T-cell (primary cell): ENCODE measurements at regions not wholly inside any gene's neighbourhood (a gene's known extent, or its start where the extent isn't known, plus 50 kb on each side); places are given as distances from the start of the nearest gene placed in this dataset.

ENCODE experiments used
- ATAC-seq, 4 experiments: fragments of 200-7000 bp in 3 of 4; fragments of 150-1000 bp in 1 of 4; cut with Tn5 transposase; replicated peaks in 1 of 4; 1 replicate in 3 of 4; 2 replicates in 1 of 4; pipeline ENCODE4 v1.10.0; 2021; ENCODE audit warnings: moderate library complexity in 3 of 4, mild to moderate bottlenecking in 2 of 4, moderate number of reproducible peaks in 1 of 4
- CTCF ChIA-PET, 2 donors: fragments of 300-600 bp; sonication (Branson Sonifier 250); formaldehyde crosslinking; loops; one replicate each; lab custom pipeline; 2022; ENCODE audit warnings: antibody characterized with exemption in 2 of 2; lab: Charles Lee
- POLR2A ChIA-PET, 2 donors: fragments of 300-600 bp; sonication (Branson Sonifier 250); formaldehyde crosslinking; loops; one replicate each; lab custom pipeline; 2022; ENCODE audit warnings: antibody characterized with exemption in 2 of 2; lab: Charles Lee
- DNase-seq, 35 experiments: peaks; one replicate each; pipeline versions ENCODE4 v3.0.0 to v3.0.0-alpha.2; 2013 to 2023
- H3K27ac ChIP-seq: one replicate; pipeline ENCODE4 v1.5.1; 2013; ENCODE audit warnings: low read length
- H3K27me3 ChIP-seq, 2 experiments: replicated peaks in 1 of 2; 1 replicate in 1 of 2; 2 replicates in 1 of 2; pipeline versions ENCODE4 v1.6.1 to v1.7.0; 2013; ENCODE audit warnings: low read length in 1 of 2, mixed read lengths in 1 of 2; ENCODE audit not compliant: control insufficient read depth in 2 of 2, insufficient read depth in 2 of 2; ENCODE audit errors: extremely low read depth in 1 of 2
- H3K36me3 ChIP-seq, 2 donors: 1 replicate in 1 of 2; 2 replicates in 1 of 2; pipeline versions ENCODE4 v1.6.1 to v1.7.0; 2013; ENCODE audit warnings: low read length in 1 of 2; ENCODE audit not compliant: control insufficient read depth in 2 of 2, insufficient read depth in 1 of 2; ENCODE audit errors: extremely low read depth in 1 of 2
- H3K4me1 ChIP-seq, 2 experiments: 1 replicate in 1 of 2; 2 replicates in 1 of 2; pipeline versions ENCODE4 v1.6.1 to v1.7.0; 2013; ENCODE audit warnings: low read length in 2 of 2, mixed read lengths in 1 of 2; ENCODE audit not compliant: insufficient read depth in 2 of 2, control insufficient read depth in 1 of 2; ENCODE audit errors: extremely low read depth in 1 of 2
- H3K4me3 ChIP-seq, 2 donors: 1 replicate in 1 of 2; 2 replicates in 1 of 2; pipeline versions ENCODE4 v1.5.1 to v1.7.0; 2013; ENCODE audit warnings: mild to moderate bottlenecking in 2 of 2, low read length in 1 of 2, moderate library complexity in 1 of 2; ENCODE audit not compliant: control insufficient read depth in 1 of 2; ENCODE audit errors: extremely low read depth in 1 of 2
- H3K9me3 ChIP-seq: 2 replicates; pipeline ENCODE4 v1.7.0; 2013
- H3K27ac Mint-ChIP-seq, 2 donors: one replicate each; pipeline ENCODE4 v1.8.0; 2020 to 2021; ENCODE audit warnings: mild to moderate bottlenecking in 2 of 2, mixed read lengths in 2 of 2
- H3K27me3 Mint-ChIP-seq, 2 donors: one replicate each; pipeline ENCODE4 v1.8.0; 2021 to 2022; ENCODE audit warnings: mixed read lengths in 2 of 2
- H3K36me3 Mint-ChIP-seq: one replicate; pipeline ENCODE4 v1.8.0; 2021; ENCODE audit warnings: mixed read lengths
- H3K4me1 Mint-ChIP-seq, 3 donors: one replicate each; pipeline ENCODE4 v1.8.0; 2020 to 2022; ENCODE audit warnings: mixed read lengths in 3 of 3, mild to moderate bottlenecking in 1 of 3
- H3K4me3 Mint-ChIP-seq, 3 donors: one replicate each; pipeline ENCODE4 v1.8.0; 2020 to 2022; ENCODE audit warnings: mild to moderate bottlenecking in 3 of 3, mixed read lengths in 3 of 3, moderate library complexity in 3 of 3
- H3K9me3 Mint-ChIP-seq, 3 donors: one replicate each; pipeline ENCODE4 v1.8.0; 2020 to 2022; ENCODE audit warnings: mixed read lengths in 3 of 3
- WGBS: methylation state at CpG from one replicate; pipeline ENCODE4 v1.1.5; 2013; ENCODE audit warnings: missing lambda C conversion rate; ENCODE audit not compliant: insufficient coverage; 5-methylcytosine and 5-hydroxymethylcytosine counted together

GRCh38 chr4:10875144-10875799 lies 190.7 kb upstream of the CLNK start:
- no peaks in the 10 kb centered on the region for H3K27me3 Mint-ChIP-seq
- ATAC-seq = no peak
- no peak overlapping the region for H3K4me3 Mint-ChIP-seq
- Histone ChIP-seq H3K4me1 (no peaks in the 10 kb centered on the region), H3K27ac (no peak overlapping the region), H3K9me3 (no peaks in the 10 kb centered on the region), H3K36me3 (no peaks in the 10 kb centered on the region), H3K4me3 (no peak overlapping the region), H3K27me3 (no peaks in the 10 kb centered on the region)
- no peaks in the 10 kb centered on the region for H3K4me1 Mint-ChIP-seq
- H3K27ac Mint-ChIP-seq = no peak overlapping the region
- CTCF ChIA-PET = interaction anchor here in 1 of 2 donors (0.9 kb wide), 1 partner anchor 12 kb away, joined by 3 read pairs; no protein-coding TSS in a partner anchor
- DNase-seq = no peak
- POLR2A ChIA-PET = no interaction called here
- no peaks in the 10 kb centered on the region for H3K9me3 Mint-ChIP-seq
- H3K36me3 Mint-ChIP-seq = no peaks in the 10 kb centered on the region
- no CpG with 5 or more reads among the region's 2 CpGs for WGBS

DNA sequence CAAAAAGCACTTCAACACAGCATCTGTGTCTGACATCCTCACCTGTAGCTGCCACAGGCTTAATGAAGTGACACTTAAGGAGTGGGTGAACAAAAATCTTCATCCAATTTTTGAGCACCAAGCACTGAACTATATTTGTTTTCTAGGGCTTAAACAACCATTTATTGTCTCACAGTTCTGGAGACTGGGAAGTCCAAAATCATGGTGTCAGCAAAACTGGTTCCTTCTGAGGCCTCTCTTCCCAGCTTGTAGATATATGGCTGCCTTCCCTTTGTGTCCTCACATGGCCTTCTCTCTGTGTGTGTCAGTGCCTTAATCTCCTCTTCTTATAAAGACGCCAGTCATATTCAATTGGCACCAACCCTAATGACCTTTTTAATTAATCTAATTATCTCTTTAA lies 189.2 kb upstream of the CLNK start:
- ATAC-seq = no peak
- H3K9me3 Mint-ChIP-seq = peaks cover 0 to under 1% (median 0%) of the 10 kb centered on the region in 3 donors
- Histone ChIP-seq H3K27ac (no peak overlapping the region), H3K36me3 (no peaks in the 10 kb centered on the region), H3K9me3 (no peaks in the 10 kb centered on the region), H3K27me3 (no peaks in the 10 kb centered on the region), H3K4me3 (no peak overlapping the region), H3K4me1 (no peaks in the 10 kb centered on the region)
- H3K36me3 Mint-ChIP-seq = no peaks in the 10 kb centered on the region
- WGBS = no CpG with 5 or more reads among the region's 1 CpG
- no peak overlapping the region for H3K27ac Mint-ChIP-seq
- H3K4me1 Mint-ChIP-seq = no peaks in the 10 kb centered on the region
- DNase-seq = no peak
- ChIA-PET POLR2A (no interaction called here), CTCF (no interaction called here)
- H3K4me3 Mint-ChIP-seq = no peak overlapping the region
- H3K27me3 Mint-ChIP-seq = no peaks in the 10 kb centered on the region

- Histone ChIP-seq H3K9me3 (no peaks in the 10 kb centered on the region), H3K4me1 (no peaks in the 10 kb centered on the region), H3K27ac (no peak overlapping the region), H3K4me3 (no peak overlapping the region), H3K27me3 (no peaks in the 10 kb centered on the region), H3K36me3 (no peaks in the 10 kb centered on the region)
- Mint-ChIP-seq H3K27me3 (no peaks in the 10 kb centered on the region), H3K27ac (no peak overlapping the region), H3K9me3 (peaks cover 0 to 4% (median 0%) of the 10 kb centered on the region in 3 donors), H3K4me1 (no peaks in the 10 kb centered on the region), H3K4me3 (no peak overlapping the region), H3K36me3 (no peaks in the 10 kb centered on the region)
- POLR2A ChIA-PET = no interaction called here
- DNase-seq = no peak
- WGBS = 60% methylated on average over 2 of the region's 4 CpGs
- no peak for ATAC-seq
- CTCF ChIA-PET = interaction anchor here in 1 of 2 donors (0.6 kb wide), 1 partner anchor 1852 kb away, joined by 3 read pairs; no protein-coding TSS in a partner anchor
These were observed 188.4 kb upstream of the CLNK start for GRCh38 chr4:10872833-10873517.

DNA sequence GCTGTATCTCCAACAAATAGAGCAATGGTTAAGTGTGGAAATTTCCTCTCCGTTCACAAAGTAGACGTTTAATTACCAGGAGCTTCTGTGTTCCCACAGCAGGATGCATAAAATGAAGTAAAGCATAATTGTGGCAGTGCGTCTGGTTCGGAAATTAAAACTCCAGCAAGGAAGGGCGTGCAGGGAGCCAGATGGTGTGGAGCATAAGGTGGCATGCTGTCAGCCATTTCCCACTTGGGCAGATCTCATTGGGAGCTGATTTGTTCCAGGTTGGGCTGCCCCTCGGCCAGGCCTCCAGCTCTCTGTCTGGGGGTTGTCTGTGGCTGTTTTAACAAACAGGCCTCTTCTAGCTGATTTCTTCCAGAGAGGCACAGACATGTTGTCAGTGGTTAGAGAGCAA lies 182.1 kb upstream of the CLNK start:
- no peak for ATAC-seq

DNA sequence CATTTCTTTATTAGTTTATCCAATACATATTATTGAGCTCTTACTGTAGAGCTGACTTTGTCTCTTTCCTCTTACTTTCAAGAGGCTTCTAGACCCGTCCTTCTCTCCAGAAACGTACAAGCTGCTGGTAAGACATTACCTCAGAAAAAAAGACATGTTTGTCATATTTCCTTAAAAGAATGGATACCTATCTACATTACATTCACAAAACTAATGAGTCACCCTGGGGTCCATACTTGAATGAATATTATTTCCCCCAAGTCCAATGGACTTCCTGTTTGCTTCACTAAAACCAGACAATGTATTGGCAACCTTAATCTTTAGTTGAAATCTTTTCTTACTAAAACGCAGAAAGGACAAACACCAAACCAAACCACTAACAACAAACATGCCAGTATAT lies 176.5 kb upstream of the CLNK start:
- Mint-ChIP-seq H3K4me3 (no peak overlapping the region), H3K36me3 (no peaks in the 10 kb centered on the region), H3K9me3 (peaks cover 7 to 13% (median 12%) of the 10 kb centered on the region in 3 donors), H3K27me3 (peaks cover 0 to 7% of the 10 kb centered on the region in 2 donors), H3K27ac (no peak overlapping the region), H3K4me1 (no peaks in the 10 kb centered on the region)
- Histone ChIP-seq H3K27ac (no peak overlapping the region), H3K4me1 (no peaks in the 10 kb centered on the region), H3K4me3 (no peak overlapping the region), H3K27me3 (no peaks in the 10 kb centered on the region), H3K36me3 (no peaks in the 10 kb centered on the region), H3K9me3 (peaks cover 3% of the 10 kb centered on the region)
- ChIA-PET CTCF (no interaction called here), POLR2A (no interaction called here)
- WGBS = no CpG with 5 or more reads among the region's 3 CpGs
- DNase-seq = no peak
- no peak for ATAC-seq

More for the DNA sequence above, 182.1 kb upstream of the CLNK start:
- no peaks in the 10 kb centered on the region for H3K27me3 ChIP-seq
- Mint-ChIP-seq H3K36me3 (no peaks in the 10 kb centered on the region), H3K9me3 (peaks cover 0 to 4% (median 0%) of the 10 kb centered on the region in 3 donors), H3K27ac (no peak overlapping the region), H3K27me3 (peaks cover 0 to 4% of the 10 kb centered on the region in 2 donors), H3K4me3 (no peak overlapping the region), H3K4me1 (no peaks in the 10 kb centered on the region)
- no peaks in the 10 kb centered on the region for H3K4me1 ChIP-seq
- no peaks in the 10 kb centered on the region for H3K36me3 ChIP-seq
- no peak overlapping the region for H3K27ac ChIP-seq
- no peak for DNase-seq
- H3K4me3 ChIP-seq = no peak overlapping the region
- POLR2A ChIA-PET = no interaction called here
- WGBS = 92% methylated on average over 3 of the region's 6 CpGs
- CTCF ChIA-PET = no interaction called here
- no peaks in the 10 kb centered on the region for H3K9me3 ChIP-seq

DNA sequence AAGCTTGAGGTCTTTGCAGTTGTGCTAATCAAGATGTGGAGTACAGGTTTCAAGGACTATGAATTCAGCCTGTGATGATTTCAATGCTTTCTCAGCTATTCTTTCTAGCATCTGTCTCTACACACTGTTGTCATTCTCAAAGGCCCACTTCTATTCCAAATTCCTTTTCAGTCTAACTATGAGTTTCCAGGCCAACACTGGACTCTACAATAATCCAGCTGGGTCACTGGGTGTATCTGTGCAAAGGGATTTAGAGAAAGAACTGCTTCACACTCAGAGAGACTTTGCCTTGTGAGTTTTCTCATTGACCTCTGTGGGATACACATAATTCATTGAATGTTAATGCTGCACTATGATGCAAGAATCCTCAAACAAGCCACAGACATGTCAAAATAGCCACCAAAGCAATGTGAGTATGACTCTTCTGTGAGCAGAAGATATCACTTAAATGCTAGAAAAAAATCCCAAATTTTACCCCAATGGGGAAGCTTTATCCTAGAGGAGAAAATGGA lies 171.8 kb upstream of the CLNK start:
- POLR2A ChIA-PET = interaction anchor here in 1 of 2 donors (0.7 kb wide), 1 partner anchor 176 kb away, joined by 5 read pairs; no protein-coding TSS in a partner anchor
- no peaks in the 10 kb centered on the region for H3K36me3 Mint-ChIP-seq
- H3K9me3 ChIP-seq = peaks cover 3% of the 10 kb centered on the region
- no peak overlapping the region for H3K4me3 Mint-ChIP-seq
- no peak overlapping the region for H3K27ac ChIP-seq
- no peaks in the 10 kb centered on the region for H3K36me3 ChIP-seq
- H3K27ac Mint-ChIP-seq = no peak overlapping the region
- H3K4me1 Mint-ChIP-seq = peaks cover 0 to 6% (median 0%) of the 10 kb centered on the region in 3 donors
- H3K4me3 ChIP-seq = no peak overlapping the region
- peaks cover 4 to 10% of the 10 kb centered on the region in 2 donors for H3K27me3 Mint-ChIP-seq
- CTCF ChIA-PET = interaction anchor here in 1 of 2 donors (0.6 kb wide), 1 partner anchor 161 kb away, joined by 3 read pairs; no protein-coding TSS in a partner anchor
- peaks cover 0 to 15% of the 10 kb centered on the region in 2 experiments for H3K27me3 ChIP-seq
- DNase-seq (no peak), ATAC-seq (no peak)
- peaks cover 7 to 13% (median 12%) of the 10 kb centered on the region in 3 donors for H3K9me3 Mint-ChIP-seq
- H3K4me1 ChIP-seq = peaks cover 0 to 4% of the 10 kb centered on the region in 2 experiments
